Left colon (tissue), 2 donors: ENCODE measurements at regions not wholly inside any gene's neighbourhood (a gene's known extent, or its start where the extent isn't known, plus 50 kb on each side); places are given as distances from the start of the nearest gene placed in this dataset.
"Not testable (repeated sequence)": the region's sequence is repeated elsewhere in the genome, so short reads cannot be mapped to it uniquely, and the experiment has no call there.

Source experiments
- ATAC-seq: fragments of 200-7000 bp; cut with Tn5 transposase; one replicate; pipeline ENCODE4 v1.9.1; 2020; ENCODE audit warnings: mild to moderate bottlenecking, moderate library complexity
- DNase-seq, 2 donors: peaks; one replicate each; pipeline ENCODE4 v3.0.0-alpha.2; 2020
- intact Hi-C, 2 donors: fragments of 100-400 bp; cut with DNase I in 1 of 2; cut with micrococcal nuclease in 1 of 2; formaldehyde crosslinking; loops; one replicate each; pipeline versions ENCODE4 v1.11.2 to v1.14.0; 2022; cut with DNase I, micrococcal nuclease
- donor health status: DM: no; HTN: no; CAD: no.
- donor health status: DM: yes; HTN: yes; CAD: no.

DNA sequence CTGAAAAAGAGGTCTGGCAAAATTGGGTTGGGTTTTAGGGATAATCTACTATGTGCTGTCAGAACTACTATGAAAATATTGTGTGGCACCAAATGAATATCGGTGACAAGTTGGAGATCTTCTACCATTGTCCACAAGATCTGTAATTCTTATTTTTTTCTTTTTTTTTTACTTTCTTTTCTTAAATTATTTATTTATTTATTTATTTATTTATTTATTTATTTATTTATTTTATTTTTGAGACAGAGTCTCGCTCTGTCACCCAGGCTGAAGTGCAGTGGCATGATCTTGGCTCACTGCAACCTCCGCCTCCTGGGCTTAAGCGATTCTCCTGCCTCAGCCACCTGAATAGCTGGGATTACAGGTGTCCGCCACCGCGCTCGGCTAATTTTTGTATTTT lies 259.4 kb downstream of the HS3ST3B1 start:
- DNase-seq, intact Hi-C loops, ATAC-seq: not testable (repeated sequence)

DNA sequence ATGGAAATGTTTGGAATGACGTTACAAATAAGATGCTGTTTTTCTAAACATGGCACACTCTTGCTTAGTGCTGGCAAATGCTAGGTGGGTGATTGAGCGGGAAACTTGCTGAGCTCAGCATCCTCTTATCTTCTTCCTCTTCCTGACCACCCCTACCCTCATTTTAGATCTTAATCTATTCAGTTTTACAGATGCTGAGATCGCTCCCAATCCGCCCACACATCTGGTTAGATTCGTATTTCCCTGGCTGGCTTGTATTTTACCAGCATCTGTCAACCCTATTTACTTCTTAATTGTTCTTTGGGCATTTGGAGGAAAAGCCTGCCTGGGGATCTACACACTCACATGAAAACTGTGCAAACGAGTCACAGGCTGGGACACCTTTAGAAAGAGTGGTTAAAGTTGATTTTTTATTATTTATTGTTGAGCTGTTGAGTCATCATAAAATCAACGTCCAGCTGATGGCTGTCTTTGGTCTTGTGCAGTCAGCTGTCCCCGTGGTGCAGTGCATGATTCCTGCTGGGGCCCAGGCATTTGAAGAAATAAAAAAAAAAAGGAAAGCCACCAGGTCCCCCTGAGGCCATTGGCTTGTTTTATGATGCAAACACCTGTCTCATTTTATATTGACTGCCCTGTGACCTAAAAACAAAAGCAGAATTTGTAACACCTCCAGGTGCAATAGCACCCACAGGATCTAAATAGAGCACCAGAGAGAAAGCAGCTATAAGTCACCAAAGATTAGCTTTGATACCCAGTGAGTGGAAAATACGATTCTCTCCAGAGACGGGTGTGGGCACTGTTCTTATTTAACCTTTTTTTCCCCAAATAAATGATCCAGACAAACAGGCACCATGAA lies 258.6 kb downstream of the HS3ST3B1 start:
- no peak for ATAC-seq
- no peak for DNase-seq
- intact Hi-C loops = no loop called here

DNA sequence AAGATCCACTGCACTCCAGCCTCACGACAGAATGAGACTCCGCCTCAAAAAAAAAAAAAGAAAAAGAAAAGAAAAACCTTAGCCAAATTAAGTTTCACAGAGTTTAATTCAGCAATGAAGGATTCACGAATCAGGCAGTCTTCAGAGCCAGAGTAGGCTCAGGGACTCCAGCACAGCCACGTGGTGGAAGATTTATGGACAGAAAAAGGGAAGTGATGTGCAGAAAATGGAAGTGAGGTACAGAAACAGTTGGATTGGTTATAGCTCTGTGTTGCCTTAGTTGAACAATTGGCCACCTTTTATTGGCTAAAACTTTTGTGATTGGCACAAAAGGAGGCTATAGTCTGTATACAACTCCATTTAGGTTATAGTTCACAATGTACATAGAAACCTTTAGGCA lies 256.6 kb downstream of the HS3ST3B1 start:
- intact Hi-C loops = no loop called here
- DNase-seq (no peak), ATAC-seq (no peak)

DNA sequence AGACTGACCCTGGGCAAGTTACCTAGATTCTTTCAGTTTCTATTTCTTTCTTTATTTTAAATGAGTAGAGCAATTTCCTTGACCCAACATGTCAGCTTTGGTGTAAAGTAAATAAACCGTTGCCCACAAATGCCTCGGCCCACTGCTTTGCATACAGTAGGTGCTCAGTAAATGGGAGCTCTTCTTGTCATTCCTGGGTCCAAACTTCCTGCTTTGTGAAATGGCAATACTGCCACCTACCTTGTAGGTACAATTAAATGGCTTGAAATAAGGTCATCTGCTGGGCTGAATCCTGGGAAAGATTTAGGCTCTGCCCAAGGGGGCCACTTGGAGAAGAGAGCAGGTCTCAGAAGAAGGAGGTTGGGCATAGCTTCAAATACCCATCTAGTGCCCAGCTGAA lies 253.0 kb downstream of the HS3ST3B1 start:
- intact Hi-C loops = no loop called here
- ATAC-seq (no peak), DNase-seq (no peak)

DNA sequence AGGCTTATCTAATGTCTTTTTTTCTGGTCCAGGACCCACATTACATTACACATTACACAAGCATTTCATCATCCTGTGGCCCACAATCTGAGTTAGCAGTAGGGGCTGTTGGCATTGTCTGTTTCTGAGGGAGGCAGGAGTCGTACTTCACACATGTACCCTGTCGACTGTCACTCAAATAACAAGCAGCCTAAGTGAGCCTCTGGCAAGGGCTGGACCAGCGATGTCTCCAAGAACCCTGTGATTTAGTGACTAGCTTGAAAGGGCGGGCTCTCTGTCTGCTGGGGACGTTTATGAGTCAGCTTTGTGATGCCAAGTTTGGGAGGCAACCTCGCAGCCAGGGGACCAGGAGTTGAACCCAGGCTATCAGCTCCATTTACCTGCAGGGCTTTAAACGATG lies 251.4 kb downstream of the HS3ST3B1 start:
- ATAC-seq = no peak
- DNase-seq = no peak
- intact Hi-C loops = no loop called here

DNA sequence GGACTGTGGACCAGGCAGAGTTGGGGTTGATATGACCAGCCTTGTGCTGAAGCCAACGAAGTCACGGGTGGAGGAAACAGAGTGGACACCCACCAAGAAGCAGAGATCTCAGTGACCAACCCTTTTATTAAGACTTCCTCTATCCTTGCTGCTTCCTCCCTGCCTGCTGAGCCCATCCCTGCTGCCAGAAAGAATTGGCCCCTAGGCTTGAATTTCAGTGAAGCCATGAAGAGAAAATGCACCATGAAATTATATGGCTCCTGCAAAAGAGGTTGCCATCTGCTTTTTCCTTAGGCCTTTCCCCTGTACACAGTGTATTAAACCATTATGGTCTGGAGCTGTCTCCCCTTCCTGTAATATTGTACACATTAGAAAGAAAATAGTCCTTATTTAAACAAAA lies 246.7 kb downstream of the HS3ST3B1 start:
- no peak for DNase-seq
- ATAC-seq = no peak
- intact Hi-C loops = no loop called here

DNA sequence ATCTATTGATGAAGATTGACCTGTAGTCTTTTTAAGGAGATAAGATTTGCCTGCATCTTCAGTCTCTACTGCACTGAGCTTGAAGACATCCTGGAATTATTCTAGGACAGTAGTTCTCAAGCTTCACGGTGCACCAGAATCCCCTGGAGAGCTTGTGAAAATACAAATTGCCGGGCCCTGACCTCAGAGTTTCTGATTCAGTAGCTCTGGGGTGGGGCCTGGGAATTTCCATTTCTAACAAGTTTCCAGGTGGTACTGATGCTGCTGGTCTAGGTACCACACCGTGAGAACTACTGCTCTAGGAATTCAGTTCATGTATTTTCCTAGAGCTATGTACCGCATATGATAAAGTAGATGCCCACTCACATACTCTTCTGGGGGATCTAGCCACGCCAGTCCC lies 246.1 kb downstream of the HS3ST3B1 start:
- DNase-seq (no peak), ATAC-seq (no peak)
- intact Hi-C loops = no loop called here

DNA sequence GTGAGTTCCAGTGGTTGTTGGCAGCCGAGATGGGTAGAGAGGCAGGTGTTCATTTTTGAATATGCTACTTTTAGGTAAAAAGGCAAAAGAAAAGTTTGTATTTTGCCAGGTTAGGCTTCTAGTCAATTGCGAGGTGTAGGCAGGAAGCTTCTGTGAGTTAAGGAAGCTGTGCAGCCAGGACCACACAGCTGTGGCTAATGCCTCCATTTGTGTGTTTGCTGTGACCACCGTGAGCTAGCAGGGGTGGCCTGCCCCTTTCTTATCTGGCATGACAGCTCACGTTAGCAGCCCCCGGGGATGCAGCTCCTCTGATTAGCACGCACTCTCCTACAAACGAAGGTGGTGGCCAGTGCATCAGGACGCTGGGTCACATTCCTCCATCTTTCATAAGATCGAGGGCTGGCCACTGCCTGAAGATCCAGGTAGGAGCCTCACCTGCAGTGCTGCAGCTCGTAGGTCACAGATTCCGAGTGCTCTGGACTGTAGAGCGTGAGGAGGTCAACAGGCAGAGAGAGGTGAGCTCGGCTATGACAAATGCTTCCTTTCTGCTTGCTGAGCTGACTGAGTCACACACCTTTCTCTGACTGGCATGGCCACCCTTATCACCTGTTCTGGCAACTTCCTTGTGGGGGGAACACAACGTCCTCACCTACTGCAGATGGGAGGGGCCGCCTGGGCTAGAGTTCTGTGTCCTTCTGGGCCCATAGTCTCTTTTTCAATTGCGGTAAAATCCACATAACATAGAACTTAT lies 244.4 kb downstream of the HS3ST3B1 start:
- no peak for DNase-seq
- intact Hi-C loops = no loop called here
- no peak for ATAC-seq

DNA sequence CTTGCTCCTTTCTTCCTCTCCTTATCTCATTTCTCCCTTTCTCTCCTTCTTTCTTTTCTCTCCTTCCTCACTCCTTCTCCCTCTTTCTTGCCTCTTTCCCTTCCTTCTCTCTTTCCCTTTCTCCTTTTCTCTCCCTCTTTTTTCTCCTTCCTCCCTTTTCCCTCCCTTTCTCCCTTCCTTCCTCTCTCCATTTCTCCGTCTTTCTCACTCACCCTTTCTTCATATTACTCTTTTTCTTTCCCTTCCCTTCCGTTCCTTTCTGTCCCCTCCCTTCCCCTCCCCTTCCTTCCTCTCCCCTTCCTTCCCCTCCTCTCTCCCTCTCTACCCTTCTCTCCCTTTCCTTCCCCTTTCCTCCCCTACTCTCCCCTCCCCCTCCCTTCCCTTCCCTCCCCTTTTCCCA lies 240.8 kb downstream of the HS3ST3B1 start:
- DNase-seq = no peak

DNA sequence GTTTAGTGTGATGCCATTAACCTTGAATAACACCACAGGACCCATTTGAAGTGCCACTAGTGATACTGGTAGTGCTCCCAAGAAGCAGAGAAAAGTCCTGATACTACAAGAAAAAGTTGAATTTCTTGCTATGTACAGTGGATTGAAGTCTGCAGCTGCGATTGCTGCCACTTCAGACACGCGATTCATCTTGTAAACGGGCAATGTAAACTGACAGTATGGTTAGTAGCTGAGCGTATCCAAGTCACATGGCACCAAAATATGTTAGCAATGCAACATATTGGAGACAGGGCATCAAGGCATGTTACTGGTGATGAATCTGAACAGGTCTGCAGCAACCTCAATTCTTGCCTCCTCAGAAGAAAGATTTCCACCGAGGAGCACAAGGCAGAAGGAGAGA lies 238.9 kb downstream of the HS3ST3B1 start:
- DNase-seq (no peak), ATAC-seq (no peak)
- intact Hi-C loops = no loop called here

More for the DNA sequence above, 240.8 kb downstream of the HS3ST3B1 start:
- intact Hi-C loops = no loop called here
- no peak for ATAC-seq

DNA sequence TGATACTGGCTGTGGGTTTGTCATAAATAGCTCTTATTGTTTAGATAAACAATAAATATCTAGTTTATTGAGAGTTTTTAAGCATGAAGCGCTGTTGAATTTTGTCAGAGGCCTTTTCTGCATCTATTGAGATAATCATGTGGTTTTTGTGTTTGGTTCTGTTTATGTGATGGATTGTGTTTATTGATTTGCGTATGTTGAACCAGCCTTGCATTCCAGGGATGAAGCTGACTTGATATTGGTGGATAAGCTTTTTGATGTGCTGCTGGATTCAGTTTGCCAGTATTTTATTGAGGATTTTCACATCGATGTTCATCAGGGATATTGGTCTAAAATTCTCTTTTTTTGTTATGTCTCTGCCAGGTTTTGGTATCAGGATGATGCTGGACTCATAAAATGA lies 231.4 kb downstream of the HS3ST3B1 start:
- intact Hi-C loops, DNase-seq, ATAC-seq: not testable (repeated sequence)

DNA sequence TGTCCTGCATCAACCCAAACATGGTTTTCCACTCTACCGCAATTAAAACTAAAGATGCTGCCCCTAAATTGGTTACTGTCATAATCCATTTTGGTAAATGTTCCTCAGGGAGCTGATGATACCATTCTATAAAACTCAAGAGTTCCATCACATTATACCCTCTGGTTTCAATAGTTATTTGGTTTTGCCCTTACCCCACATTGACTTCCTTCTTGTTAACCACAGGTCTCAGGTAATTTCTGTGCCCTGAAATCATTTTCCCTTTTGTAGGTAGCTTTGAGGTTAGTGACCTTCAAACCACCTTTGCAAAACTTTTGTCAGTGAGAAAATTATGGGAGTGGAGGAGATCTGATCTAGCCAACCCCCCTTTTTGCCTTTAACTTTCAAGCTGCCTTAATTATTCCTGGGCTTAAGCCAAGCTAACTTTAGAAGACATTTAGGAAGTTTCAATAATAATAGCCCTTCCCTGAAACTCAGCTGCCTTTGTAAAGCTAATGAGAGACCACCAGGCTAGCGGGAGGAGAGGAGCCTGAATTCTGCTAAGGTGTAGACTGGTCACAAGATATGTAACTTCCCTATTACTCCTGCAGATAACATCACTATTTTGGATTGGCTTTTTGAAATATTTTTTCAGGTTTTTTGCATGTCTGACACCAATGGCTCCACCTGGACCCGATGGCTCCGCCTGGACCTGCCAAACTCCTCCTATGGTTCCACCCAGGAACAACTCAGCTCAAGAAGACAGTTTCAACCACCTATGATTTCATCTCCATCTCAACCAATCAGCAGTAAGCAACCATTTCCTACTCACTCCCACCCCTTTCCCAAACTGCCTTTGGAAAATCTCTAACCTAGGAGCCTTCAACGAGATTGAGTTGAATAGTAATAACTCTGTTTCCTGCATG lies 224.9 kb downstream of the HS3ST3B1 start:
- no peak for DNase-seq
- intact Hi-C loops = no loop called here
- ATAC-seq = no peak

DNA sequence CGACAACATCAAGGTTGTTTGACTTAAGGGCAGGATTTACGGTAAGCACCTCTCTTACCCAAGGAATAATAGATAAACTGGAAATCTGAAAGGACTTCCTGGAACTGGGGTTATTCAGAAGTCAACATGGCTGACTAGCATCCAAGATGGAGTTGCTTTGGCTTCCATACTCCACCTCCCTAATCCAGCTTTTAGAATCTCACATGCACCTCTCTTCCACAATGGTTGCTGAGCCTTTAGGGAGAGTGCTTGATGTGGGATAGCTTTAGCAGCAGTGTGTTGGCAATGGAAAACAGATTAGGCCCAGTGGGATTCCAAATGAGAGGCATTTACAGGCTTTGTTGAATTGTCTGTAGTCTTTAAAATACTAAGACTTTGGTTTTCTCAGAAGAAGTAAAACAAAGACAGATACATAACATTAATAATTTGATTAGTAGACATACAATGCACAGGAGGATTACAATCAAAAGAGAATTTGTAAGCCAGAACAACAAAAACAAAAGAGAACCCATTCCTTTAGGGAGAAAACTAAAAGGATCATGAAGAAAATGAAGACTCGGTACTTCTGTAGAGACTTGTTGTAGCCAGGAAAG lies 222.0 kb downstream of the HS3ST3B1 start:
- intact Hi-C loops = no loop called here
- ATAC-seq = no peak
- DNase-seq = no peak

DNA sequence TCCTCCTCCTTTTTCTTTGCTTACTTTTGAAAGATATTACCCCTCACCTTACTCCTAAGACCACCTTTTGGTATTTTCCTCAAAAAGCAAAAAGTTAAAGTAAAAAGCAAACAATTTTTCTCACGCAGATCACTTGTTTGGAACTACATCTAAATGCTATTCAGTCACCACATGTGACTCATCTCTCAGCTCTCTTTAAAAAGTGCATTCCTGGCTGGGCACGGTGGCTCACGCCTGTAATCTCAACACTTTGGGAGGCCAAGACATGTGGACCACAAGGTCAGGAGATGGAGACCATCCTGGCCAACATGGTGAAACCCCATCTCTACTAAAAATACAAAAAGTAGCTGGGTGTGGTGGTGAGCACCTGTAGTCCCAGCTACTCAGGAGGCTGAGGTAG lies 218.0 kb downstream of the HS3ST3B1 start:
- ATAC-seq, intact Hi-C loops, DNase-seq: not testable (repeated sequence)

DNA sequence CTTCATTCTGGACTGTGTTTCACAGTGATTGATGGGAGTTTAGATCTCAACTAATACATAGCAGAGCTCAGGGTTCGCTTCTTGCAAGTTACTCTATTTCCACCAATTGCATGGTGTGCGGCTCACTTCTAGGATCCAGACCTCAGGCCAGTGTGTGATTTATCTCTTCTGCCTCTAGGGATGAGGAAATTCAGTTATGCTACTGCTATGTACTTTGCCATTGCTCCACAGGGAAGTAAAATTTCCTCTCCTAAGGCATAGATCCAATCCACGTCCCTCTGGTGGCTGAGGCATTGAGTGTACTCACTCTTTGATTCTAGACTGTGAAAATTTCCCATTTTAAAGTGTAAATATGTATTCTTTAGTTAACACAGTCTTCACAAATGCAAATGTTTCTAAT lies 214.1 kb downstream of the HS3ST3B1 start:
- intact Hi-C loops = no loop called here
- DNase-seq (no peak), ATAC-seq (no peak)

DNA sequence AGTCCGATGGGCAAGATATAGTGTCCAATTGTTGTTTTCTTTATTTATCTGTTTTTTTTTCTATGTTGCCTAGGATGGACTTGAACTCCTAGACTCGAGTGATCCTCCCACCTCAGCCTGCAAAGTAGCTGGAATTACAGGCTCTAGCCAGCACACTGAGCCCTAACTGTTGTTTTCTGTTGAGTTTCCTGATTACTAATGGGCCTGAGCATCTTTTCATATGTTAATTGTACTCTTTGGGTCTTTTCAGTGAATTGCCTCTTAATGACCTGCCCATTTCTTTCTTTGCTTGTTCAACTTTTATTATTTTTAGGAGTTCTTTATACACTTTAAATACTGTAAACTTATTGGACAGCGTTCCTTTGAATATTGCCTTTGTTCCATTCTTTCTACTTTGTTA lies 213.0 kb downstream of the HS3ST3B1 start:
- intact Hi-C loops = no loop called here

DNA sequence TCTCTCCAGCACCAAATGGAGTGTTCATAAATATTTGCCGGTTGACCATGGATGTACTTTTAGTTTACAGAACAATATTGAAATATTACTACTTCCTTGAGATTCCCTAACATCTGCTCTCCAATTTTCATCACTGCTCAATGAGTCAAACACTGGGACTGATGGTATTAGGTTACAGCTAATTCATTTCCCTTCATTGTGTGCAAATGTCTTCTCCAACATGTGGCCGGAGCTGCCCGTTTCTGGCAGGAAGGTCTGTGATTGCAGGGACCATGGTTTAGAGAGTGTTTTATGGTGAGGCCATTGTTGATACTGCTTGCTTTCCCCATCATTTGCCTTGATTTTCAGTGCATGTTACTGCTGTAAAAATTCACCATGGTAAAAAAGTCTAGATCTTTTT lies 209.3 kb downstream of the HS3ST3B1 start:
- no peak for DNase-seq
- ATAC-seq = no peak
- intact Hi-C loops = no loop called here

More for the DNA sequence above, 213.0 kb downstream of the HS3ST3B1 start:
- ATAC-seq (no peak), DNase-seq (no peak)

DNA sequence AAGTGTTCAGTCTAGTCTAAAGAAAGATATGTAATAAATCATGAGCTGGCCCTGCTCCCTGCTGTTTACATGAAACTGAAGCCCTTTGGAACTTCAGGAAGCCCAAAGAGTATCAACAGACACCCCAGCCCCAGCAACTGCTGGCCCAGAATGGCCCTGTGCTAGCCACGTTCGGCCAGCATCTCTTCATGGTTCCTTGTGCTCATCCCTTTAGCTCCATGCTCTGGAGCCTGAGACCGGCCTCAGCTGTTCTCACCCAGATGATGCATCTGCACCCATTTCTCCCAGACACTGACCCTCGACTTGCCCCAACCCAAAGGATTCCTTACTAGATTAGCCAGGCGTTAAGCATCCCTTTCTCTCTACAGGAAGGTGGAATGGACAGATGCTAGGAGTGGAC lies 207.3 kb downstream of the HS3ST3B1 start:
- intact Hi-C loops = no loop called here
- DNase-seq (no peak), ATAC-seq (no peak)

DNA sequence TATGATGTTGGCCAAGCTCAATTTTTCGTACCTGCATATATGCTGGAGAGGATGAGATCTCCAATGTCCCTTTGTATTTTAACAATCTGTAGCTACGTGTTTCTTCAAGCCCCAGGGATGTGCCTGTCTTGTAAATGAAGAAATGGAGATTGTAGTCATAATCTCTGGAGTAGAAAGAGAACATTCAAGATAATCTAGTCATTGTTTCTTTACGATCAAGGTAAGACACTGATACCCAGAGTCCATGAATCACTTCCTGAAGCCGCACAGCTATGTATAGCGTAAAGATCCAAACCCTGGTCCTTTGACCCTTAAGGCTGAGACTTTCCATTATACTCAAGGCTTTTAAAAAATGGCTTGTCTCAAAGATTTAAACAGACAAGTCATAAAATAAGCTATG lies 205.5 kb downstream of the HS3ST3B1 start:
- DNase-seq (no peak), ATAC-seq (no peak)
- intact Hi-C loops = no loop called here
